K562 (cell line): ENCODE measurements at regions not wholly inside any gene's neighbourhood (a gene's known extent, or its start where the extent isn't known, plus 50 kb on each side); places are given as distances from the start of the nearest gene placed in this dataset.

Experiments
- BRD4 ChIP-seq: fragments of 200-600 bp; sonication (generic); IDR thresholded peaks from 2 replicates; pipeline ENCODE4 v1.6.1; 2017; ENCODE audit warnings: inconsistent platforms
- CCNT2 ChIP-seq: IDR thresholded peaks from 2 replicates; pipeline ENCODE4 v1.6.1; 2011; ENCODE audit warnings: borderline replicate concordance, low read depth, mild to moderate bottlenecking, moderate library complexity, mixed read lengths, low read length; ENCODE audit not compliant: insufficient read length; ENCODE audit errors: extremely low read depth
- MEIS2 ChIP-seq: fragments of 450-650 bp; IDR thresholded peaks from 2 replicates; pipeline ENCODE4 v1.6.1; 2014; ENCODE audit warnings: mild to moderate bottlenecking; ENCODE audit not compliant: partially characterized antibody
- ZC3H8 ChIP-seq: fragments of 450-650 bp; IDR thresholded peaks from 2 replicates; pipeline ENCODE4 v1.6.1; 2017
- ZNF165 ChIP-seq: fragments of 250-450 bp; sonication (Bioruptor Pico); IDR thresholded peaks from 2 replicates; pipeline ENCODE4 v1.4.0; 2020; ENCODE audit warnings: borderline replicate concordance
- ZNF584 ChIP-seq: fragments of 200-800 bp; sonication (Bioruptor generic); IDR thresholded peaks from 2 replicates; pipeline ENCODE4 v1.6.1; 2016; ENCODE audit warnings: low read depth, mild to moderate bottlenecking, missing genetic modification characterization, missing compliant biosample characterization
- TF ChIP-seq, protein P1 (sequence below): sonication (generic); formaldehyde crosslinking; IDR thresholded peaks from 2 replicates; pipeline ENCODE4 v1.8.0; 2022; ENCODE audit warnings: mild to moderate bottlenecking, missing genetic modification reagents
- TF ChIP-seq, protein P2 (sequence below): fragments of 450-650 bp; formaldehyde crosslinking; IDR thresholded peaks from 2 replicates; pipeline ENCODE4 v1.4.0; 2022; ENCODE audit warnings: missing genetic modification characterization

DNA sequence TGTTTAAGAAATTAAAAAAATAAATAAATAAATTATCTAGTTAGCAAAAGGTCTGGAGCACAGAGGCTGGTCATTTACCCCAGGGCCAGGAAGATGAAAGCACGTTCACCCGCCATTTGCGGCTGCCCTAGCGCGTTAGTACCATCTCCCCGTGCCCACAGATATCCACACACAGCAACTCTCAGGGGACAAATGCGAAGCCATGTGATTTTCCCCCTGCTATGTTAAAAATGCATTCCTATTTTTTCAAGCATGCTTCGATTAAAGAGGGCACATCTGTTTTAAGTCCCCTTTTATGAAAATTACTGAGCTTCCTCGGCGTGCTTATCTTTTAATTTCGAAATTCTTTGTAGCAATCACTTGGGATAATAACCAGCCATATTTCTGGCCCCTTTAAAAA lies 56.9 kb upstream of the PIWIL1 start (continued):
- TF ChIP-seq, protein P1, sequence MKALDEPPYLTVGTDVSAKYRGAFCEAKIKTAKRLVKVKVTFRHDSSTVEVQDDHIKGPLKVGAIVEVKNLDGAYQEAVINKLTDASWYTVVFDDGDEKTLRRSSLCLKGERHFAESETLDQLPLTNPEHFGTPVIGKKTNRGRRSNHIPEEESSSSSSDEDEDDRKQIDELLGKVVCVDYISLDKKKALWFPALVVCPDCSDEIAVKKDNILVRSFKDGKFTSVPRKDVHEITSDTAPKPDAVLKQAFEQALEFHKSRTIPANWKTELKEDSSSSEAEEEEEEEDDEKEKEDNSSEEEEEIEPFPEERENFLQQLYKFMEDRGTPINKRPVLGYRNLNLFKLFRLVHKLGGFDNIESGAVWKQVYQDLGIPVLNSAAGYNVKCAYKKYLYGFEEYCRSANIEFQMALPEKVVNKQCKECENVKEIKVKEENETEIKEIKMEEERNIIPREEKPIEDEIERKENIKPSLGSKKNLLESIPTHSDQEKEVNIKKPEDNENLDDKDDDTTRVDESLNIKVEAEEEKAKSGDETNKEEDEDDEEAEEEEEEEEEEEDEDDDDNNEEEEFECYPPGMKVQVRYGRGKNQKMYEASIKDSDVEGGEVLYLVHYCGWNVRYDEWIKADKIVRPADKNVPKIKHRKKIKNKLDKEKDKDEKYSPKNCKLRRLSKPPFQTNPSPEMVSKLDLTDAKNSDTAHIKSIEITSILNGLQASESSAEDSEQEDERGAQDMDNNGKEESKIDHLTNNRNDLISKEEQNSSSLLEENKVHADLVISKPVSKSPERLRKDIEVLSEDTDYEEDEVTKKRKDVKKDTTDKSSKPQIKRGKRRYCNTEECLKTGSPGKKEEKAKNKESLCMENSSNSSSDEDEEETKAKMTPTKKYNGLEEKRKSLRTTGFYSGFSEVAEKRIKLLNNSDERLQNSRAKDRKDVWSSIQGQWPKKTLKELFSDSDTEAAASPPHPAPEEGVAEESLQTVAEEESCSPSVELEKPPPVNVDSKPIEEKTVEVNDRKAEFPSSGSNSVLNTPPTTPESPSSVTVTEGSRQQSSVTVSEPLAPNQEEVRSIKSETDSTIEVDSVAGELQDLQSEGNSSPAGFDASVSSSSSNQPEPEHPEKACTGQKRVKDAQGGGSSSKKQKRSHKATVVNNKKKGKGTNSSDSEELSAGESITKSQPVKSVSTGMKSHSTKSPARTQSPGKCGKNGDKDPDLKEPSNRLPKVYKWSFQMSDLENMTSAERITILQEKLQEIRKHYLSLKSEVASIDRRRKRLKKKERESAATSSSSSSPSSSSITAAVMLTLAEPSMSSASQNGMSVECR, result no peak
- TF ChIP-seq BRD4, result no peak
- TF ChIP-seq ZNF584, result no peak
- TF ChIP-seq, protein P2, sequence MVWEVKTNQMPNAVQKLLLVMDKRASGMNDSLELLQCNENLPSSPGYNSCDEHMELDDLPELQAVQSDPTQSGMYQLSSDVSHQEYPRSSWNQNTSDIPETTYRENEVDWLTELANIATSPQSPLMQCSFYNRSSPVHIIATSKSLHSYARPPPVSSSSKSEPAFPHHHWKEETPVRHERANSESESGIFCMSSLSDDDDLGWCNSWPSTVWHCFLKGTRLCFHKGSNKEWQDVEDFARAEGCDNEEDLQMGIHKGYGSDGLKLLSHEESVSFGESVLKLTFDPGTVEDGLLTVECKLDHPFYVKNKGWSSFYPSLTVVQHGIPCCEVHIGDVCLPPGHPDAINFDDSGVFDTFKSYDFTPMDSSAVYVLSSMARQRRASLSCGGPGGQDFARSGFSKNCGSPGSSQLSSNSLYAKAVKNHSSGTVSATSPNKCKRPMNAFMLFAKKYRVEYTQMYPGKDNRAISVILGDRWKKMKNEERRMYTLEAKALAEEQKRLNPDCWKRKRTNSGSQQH, result no peak
- no peak for TF ChIP-seq CCNT2
- no peak for TF ChIP-seq ZC3H8
- TF ChIP-seq ZNF165 (CRISPR knock-in tag), result no peak
- no peak for TF ChIP-seq MEIS2
